Ammon's horn (tissue), 1 donor: ENCODE measurements at regions not wholly inside any gene's neighbourhood (a gene's known extent, or its start where the extent isn't known, plus 50 kb on each side); places are given as distances from the start of the nearest gene placed in this dataset.

Source experiments
- DNase-seq: peaks from one replicate; pipeline ENCODE4 v3.0.0-alpha.2; 2016; ENCODE audit warnings: low spot score

DNA sequence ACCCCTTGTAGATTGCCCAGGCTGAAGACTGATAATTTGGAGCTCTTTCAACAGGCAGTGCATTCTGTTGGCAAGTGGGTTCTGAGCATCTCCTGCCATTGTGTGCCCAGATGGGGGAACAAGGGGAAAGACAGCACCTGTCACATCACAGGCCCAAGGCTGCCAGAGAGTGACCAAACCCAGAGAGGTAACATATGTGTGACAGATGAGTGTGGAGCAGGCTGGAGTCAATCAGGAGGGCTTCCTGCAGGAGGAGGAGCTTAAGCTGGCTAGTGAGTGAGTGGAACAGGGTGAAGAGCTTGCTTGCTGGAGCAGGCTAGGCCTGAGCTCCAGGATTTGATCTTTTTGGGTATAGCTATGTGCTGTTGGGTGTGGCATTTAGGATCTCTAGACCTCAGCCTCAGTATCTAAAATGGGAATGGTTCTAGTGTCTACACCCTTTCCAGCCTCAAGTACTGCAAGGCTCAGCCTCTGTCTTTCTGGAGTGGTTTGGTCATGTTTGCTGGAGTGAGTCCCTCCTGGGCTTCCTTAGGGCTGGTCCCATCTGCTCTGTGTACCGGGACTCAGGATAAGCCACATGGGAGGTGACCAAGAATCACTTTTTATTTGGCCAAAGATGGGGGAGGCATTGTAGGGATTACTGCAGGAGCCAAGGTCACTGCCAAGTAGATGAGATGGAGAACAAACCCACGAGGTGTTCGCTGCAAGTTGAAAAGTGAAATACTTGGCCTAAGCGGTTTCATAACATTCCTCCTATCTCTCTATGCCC, 152.4 kb upstream of the TSHZ3 start:
- DNase-seq = no peak

DNA sequence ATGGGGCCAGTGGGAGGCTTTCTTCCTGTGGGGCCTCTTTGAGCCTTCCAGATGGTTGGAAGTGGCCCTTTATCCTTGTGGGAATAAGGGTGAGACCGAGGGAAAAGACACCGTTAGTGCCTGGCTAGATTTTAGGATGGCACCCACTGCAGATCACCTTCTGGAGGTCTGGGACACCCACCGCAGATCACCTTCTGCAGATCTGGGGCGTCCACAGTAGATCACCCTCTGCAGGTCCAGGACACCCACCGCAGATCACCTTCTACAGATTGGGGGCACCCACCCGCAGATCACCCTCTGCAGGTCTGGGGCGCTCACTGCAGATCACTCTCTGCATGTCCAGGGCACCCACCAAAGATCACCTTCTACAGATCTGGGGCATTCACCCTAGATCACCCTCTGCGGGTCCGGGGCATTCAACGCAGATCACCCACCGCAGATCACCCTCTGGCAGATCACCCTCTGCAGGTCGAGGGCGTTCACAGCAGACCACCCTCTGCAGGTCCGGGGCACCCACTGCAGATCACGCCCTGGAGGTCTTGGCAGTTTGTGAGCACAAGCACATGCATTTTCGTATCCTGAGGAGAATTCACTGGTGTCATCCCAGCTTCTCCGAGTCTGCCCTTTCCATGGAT, 153.4 kb upstream of the TSHZ3 start:
- no peak for DNase-seq

DNA sequence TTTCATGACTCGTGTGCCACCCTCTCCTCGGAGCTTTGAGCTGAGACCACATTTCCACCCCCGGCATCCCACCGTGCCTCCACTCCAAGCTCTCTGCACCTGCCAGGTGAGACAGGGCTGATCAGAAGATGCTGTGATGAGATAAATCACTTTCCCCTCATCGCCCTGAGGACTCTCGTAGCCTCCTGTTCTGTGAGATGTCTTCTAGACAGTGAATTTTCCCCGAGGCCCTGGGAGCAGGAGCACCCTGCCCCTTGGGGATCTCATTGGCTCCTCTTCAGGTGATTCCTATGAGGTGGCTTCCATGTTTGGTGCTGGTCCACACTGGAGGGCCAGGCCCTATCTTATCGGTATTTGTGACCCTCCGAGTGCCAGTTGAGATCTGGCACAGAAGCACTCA, 154.0 kb upstream of the TSHZ3 start:
- no peak for DNase-seq

DNA sequence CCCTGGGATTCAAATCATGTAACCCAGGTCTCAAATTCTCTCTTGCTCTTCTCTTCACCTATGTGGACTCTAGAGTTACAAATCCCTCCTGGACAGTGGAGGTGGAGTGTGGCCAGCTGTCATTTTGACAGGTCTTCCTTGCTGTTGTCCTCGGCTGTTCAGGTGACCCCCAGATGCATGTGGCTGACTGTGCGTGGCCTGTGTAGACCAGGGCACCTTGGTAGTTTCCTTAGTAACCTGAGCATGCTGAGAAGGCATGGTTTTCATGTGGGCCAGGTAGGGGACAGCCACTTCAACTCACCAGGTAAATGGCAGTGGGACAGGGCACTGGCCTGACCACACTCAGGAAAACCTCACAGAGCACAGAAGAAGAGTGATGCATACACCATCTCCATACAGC, 155.0 kb upstream of the TSHZ3 start:
- no peak for DNase-seq

DNA sequence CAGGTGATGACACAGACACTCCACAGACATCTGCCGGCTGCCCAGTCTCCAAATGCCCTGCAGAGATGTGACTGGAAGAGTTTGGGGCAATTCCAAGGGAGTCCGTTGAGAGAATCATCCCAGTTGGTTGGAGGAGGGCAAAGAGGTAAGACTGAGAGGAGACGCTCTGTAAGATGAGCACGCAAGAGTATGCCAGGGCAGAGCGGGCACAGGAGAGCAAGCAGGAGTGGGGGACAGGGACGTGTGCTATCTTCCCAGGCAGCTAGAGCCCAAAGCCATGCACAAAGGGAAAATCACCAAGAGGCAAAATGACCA, 156.3 kb upstream of the TSHZ3 start:
- DNase-seq = no peak

DNA sequence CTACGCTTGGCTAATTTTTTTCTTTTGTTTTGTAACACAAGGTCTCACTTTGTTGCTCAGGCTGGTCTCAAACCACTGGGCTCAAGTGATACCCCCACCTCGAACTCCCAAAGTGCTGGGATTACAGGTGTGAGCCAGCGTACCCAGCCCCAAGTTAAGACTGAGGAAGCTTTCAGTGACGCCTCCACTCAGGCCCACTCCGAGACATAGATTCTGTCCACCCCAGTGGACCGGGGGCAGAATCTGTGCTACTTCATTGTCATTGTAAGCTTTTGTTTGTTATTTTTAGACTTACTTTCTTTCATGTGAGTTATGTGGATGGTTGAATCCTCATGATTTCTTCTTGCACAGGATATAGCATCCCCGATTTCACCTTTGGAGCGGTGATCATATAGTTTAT, 156.9 kb upstream of the TSHZ3 start:
- DNase-seq = no peak

DNA sequence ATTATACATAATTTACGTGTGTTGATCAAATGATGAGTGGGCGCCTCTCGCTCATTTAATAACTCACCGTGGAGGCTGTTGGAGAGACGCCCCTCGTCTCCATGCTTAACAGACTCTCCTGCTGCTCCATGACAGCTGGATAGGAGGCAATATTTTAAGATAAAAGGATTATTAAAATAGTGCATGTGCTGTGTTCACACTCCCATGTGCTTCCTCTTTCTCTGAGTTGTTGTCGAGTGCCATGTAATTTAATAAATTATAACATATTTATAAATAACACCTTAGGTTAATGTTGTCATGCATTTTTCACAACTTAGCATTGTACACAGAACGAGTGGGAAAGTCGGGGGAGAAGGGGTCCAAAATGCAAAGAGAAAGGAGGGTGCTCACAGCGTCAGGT, 161.4 kb upstream of the TSHZ3 start:
- no peak for DNase-seq

DNA sequence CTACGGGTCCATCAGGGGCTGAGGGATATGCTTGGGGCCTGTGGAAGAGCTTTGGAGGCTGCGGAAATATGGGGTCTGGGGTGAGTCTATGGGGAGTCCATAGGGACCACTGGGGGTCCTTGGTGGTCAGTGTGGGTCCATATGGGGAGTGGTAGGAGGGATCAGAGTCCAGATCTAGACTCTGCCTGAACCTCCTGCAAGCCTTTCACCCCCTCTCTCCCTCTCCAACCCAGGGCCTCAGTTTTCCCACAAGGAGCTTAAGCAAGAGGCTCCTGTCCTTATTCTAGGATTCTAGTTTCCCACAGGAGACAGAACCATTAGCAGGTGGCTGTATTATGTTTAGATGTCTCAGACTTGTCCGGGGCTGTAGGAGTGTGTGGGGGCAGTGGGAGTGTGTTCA, 161.9 kb upstream of the TSHZ3 start:
- DNase-seq = no peak

DNA sequence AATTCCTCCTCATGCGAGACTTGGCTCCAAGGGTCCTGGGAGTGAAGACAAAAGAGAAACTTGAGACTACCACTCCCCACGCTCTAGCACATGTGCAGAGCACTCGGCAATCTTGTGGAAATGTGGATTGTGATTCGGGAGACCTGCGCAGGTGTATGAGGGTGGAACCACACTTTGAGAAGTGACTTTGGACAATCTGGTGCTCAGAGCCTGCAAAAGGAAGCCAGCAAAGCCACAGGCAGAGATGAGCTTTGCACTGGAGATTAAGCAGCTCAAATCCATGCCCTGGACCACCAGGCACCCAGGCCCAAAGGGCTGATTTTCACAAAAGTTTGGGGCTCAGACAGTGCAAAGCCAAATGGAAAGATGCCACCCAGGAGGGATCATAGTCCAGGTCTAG, 162.5 kb upstream of the TSHZ3 start:
- DNase-seq = no peak

DNA sequence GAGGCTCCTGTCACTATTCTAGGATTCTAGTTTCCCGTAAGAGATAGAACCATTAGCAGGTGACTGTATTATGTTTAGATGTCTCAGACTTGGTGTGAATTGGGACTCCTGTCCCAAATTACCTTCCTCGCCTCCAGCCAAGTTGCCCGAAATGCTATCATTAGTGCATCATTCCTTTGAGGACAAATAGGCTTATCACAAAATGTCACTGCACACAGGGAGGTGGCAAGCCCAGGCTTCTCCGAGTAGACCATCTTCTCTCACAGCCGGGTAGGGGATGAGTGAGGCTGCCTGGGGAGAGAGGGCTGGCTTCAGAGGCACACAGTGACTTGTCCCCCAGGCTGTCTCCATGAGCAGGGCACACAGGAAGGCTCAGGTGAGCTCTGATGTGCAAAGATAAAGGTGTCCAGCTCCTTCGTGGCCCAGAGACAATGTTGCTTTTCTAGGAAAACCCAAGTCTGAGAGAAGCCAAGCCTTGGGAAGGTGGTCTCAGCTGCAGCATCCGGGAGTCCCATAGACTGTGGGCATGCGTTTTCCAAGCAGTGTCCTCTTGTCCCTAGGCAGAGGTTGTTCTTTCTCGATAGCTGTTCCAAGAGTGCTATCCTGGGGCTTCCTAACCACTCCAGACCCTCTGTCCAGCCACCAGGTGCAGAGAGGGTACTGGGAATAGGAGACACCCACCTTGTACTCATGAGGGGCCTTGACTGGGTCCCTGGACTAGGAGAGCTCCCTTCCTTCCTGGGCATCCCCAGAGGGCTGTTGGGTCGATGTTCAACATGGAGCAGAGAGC, 163.1 kb upstream of the TSHZ3 start:
- DNase-seq = no peak

DNA sequence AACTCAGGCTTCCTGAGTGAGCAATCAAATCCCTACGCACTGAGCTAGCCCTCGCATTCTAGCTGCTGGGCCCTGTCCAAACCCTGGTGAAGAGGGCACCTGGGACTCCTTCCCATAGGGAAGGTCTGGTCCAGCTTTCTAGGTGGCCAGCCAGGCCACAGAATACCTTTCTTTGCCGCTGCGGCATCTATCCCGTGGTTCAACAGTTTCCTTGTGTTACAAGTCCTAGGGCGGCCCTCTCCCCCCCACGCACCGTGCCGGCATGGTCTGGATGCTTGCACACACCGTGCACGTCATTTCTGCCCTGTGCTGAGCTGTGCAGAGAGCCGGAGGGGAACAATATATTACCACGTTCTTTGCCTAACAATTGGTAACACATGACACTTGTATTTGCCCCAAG, 164.6 kb upstream of the TSHZ3 start:
- DNase-seq = no peak

DNA sequence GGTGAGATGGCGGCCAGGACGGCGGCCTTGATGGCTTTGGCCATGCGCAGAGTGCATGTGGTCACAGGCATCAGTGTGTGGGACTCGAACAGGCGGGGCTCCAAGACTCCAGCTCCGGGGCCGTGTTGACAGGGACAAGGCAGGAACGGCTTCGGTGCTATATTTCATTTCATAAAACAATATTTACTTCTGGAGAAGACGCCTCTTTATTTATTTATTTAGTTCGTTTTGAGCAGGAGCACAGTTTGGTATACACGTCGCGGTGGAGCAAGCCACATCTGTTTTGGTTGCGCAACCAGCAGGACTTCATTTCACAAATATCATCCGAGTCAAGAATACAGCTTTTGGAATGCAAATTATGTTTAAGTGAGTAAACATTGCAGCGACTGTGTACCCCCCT, 166.7 kb upstream of the TSHZ3 start:
- no peak for DNase-seq

DNA sequence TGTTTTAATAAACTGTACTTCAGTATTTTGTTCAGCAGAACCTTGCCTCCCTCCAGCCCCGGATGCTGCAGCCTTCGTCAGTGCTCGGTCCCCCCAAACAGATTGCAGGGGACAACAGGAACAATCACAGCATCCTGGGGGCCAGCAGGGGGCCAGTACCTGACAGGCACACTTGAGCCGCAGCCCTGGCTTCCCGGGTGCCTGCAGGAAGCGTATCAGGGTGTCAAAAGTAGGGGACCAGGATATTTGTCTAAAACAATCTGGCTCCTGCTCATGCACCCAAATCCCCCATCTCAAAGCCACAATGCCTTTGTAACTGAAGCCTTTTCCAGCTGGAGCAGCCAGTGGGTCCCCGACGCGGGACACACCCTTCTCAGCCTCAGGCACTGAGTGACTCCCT, 167.5 kb upstream of the TSHZ3 start:
- DNase-seq = no peak

DNA sequence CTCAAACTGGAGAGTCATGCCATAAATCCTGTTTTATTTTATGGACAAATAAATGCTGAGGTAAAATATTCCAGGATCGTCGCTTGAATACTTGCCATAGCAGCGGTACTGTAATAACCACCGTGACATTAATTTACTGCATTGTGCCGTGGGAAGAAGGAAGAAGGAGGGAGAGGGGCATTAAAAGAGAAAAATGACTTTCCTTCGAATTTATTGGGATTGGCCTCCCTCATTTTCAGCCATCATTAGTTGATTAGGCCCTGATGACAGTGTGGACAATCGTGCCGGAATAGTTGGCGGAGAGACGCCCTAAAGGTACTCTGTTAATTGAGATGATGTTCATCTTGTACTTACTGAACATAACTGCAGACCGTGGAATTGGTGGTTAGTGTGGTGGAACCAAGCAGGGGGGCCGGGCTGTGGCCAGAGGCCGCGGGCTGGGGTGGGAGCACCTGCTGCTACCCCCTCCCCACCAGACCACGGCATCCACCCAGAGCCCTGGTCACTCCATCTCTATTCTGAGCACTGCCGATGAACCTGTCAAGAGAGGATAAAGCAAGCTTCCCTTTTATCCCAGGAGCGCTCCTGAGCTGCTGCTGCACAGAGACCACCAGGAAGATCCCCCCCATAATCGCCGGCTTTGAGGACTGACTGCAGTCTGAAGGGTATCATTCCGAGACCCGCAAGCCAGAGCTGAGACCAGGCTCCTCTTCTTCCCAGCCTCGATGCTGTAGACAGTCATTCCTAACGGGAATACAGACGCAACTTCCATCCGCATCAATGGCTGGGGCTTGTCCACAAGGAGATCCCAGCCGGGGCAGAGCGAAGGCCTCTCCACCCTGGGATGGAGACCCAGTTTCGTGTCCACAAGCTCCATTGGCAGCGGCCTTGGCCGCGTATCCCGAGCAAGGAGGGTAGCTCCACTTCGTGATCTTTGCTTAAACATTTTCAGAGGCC, 168.3 kb upstream of the TSHZ3 start:
- DNase-seq = no peak

DNA sequence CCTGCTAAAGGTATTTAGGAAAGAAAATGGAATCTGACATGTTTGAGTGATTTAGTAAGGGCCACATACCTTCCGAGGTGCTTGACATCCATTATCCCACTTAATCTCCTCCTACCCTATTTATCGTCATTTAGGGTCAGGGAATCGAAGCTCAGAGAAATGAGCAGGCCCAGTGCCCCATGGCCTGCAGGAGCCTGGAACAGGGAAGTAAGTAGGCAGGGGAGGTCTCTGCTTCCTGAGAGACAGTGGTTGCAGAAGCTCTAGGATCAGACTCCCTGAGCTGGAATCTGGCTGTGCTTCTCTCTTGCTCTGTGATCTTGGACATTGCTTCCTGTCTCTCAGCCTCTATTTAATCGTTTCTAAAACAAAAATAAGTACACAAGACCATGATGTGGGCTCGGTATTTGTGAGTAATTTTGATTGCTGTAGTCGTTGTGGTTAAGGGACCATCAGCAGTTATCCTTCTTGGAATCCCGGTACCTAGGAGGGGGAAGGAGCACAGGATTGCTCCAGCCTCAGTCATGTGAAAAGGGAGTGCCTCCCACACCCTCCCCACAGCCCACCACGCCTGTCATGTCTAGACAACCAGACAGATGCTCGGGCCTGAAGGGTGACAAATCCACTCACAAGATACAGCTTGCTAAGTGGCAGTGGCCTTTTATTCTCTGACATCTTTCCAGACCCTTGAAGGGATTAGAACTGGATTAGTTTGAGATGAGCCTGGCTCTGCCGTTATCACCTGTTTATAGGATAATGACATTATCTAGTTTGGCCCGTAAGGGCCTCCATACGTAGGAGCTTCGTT, 169.2 kb upstream of the TSHZ3 start:
- DNase-seq = no peak

DNA sequence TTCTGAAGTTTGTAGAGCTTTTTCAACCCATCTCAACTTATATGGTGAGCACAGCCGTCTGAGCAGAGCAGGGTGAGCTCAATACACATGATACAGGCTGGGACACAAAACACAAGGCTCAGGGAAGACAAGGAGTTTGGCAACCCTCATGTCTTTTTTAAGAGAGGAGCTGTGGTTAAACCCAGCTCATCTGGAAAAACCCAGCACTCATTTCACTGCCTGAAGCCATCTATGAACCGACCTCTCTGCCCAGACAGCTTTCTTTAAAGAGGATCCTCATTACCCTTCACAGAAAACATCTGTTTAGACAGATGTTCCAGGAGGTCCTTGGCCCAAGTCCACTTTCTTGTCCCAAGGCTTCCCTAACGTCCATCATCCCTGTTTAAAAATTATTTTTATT, 170.0 kb upstream of the TSHZ3 start:
- DNase-seq = no peak

DNA sequence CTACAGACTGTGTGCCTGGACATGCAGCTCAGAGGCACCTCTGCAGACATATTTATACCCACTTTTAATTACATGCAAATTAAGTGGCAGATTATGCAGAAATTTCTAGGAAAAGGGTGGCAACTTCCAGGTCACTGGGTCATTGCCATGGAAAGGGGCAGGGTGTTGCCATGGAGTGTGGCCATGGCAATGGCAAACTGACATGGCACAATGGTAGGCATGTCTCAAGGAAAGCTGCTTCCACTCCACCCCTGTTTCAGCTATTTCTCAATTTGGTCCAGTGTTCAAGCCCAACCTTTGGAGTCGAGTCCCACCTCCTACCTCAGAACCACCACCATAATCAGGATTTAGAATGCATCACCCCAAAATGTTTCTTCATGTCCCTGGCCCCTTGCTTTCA, 170.7 kb upstream of the TSHZ3 start:
- no peak for DNase-seq

DNA sequence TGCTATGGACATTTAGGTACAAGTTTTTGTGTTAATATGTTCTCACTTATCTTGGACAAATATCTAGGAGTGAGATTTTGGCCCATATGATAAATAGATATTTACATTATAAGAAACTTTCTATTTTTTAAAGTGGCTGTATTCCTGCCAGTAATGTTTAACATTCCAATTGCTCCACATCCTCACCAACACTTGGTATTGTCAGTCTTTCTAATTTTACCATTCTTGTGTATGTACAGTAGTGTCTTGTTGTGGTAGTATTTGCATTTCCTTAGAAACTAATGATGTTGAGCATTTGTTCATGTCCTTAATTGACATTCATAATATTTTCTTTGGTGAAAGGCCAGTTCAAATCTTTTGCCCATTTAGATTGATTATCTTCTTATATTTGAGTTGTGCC, 171.4 kb upstream of the TSHZ3 start:
- no peak for DNase-seq

DNA sequence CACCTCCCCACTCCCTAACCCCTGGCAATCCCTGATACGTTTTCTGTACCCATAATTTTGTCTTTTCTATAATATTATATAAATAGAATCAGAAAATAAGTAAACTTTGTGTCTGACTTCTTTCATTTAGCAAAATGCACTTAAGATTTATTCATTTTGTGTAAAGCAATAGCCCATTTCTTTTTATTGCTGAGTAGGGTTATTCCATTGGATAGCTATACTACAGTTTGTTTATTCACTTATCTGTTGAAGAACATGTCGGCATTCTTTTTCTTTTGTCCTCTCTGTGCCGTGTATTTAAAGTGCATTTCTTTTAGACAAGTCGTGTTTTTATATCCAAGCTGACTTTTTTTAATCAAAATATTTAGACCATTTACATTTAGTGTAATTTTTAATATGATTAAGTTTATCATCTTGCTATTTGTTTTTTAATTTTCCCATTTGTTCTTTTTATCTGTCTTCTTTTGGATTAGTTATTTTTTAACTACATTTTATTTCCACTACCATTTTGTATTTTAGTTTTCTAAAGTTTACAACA, 176.4 kb upstream of the TSHZ3 start:
- no peak for DNase-seq

DNA sequence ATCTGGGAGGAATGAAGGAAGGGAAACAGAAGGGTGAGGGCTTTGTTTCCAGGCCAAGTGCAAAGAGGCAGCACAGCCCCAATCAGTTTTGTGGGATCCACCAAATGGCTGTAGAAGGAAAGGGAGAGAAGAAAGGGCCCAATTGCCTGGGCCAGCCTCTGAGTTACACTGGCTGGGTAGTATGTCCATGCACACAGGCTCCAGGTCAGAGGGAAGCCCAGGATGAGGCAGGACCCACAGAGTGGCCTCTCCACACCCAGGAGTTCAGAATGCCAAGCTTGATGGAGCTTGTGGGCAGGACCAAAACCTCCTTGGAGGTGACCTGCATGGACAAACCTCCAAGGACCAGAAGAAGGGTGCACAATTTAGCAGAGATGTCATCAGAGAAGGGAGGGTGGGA, 178.2 kb upstream of the TSHZ3 start:
- no peak for DNase-seq

DNA sequence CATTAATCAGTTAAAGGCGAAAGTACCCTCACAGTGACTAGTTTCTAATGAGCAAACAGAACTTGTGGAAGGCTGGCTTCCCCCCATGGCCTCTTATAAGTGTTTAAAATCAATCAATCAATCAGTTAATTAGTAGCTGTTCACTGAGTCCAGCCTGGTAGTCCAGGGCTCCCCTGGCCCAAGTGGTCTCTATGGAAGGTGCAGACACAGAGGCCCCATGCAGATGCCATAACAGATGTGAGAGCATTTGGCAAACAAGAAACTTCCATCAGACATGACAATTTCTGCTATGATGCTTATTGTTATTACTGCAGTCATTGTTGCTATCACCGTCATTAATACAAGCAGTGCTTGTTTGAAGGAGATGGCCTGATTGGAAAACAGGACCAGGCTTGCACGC, 179.0 kb upstream of the TSHZ3 start:
- DNase-seq = no peak
